NCI-H345 treated with DMSO at 0.1 percent for 48 hours (cell line): ENCODE measurements at regions not wholly inside any gene's neighbourhood (a gene's known extent, or its start where the extent isn't known, plus 50 kb on each side); places are given as distances from the start of the nearest gene placed in this dataset.
A peak's percentile ranks its signal among the peaks of the same experiment; 100 is the strongest.

Source experiments
- DNase-seq: peaks from one replicate; lab custom pipeline; 2025; ENCODE audit not compliant: unreplicated experiment; lab: John Stamatoyannopoulos, UW

GRCh38 chr5:116389601-116390000 lies 185.0 kb downstream of the SEMA6A start:
- no peak for DNase-seq

- no peak for DNase-seq
Observed at GRCh38 chr5:116388564-116389258, 185.9 kb downstream of the SEMA6A start.

GRCh38 chr5:116387738-116388137 lies 186.9 kb downstream of the SEMA6A start:
- DNase-seq = no peak

- no peak for DNase-seq
Observed at GRCh38 chr5:116386633-116387032, 188.0 kb downstream of the SEMA6A start.

GRCh38 chr5:116382874-116383266 lies 191.8 kb downstream of the SEMA6A start:
- no peak for DNase-seq

GRCh38 chr5:116382032-116382873 lies 192.4 kb downstream of the SEMA6A start:
- DNase-seq = no peak

GRCh38 chr5:116381201-116381600 lies 193.4 kb downstream of the SEMA6A start:
- DNase-seq = no peak

GRCh38 chr5:116380621-116381020 lies 194.0 kb downstream of the SEMA6A start:
- DNase-seq = no peak

- no peak for DNase-seq
Observed at GRCh38 chr5:116379306-116379705, 195.3 kb downstream of the SEMA6A start.

- peak; percentile 40 for DNase-seq
Observed at GRCh38 chr5:116378777-116379121, 195.9 kb downstream of the SEMA6A start.

GRCh38 chr5:116378007-116378776 lies 196.4 kb downstream of the SEMA6A start:
- DNase-seq = peak; percentile 40

- no peak for DNase-seq
Observed at GRCh38 chr5:116377276-116378006, 197.2 kb downstream of the SEMA6A start.

- DNase-seq = no peak
Observed at GRCh38 chr5:116375926-116376325, 198.7 kb downstream of the SEMA6A start.

GRCh38 chr5:116374434-116374852 lies 200.2 kb downstream of the SEMA6A start:
- DNase-seq = no peak

- no peak for DNase-seq
Observed at GRCh38 chr5:116372931-116373597, 201.6 kb downstream of the SEMA6A start.

- no peak for DNase-seq
Observed at GRCh38 chr5:116371935-116372334, 202.7 kb downstream of the SEMA6A start.

GRCh38 chr5:116371431-116371830 lies 203.2 kb downstream of the SEMA6A start:
- DNase-seq = no peak

GRCh38 chr5:116370886-116371285 lies 203.7 kb downstream of the SEMA6A start:
- DNase-seq = no peak

GRCh38 chr5:116370149-116370548 lies 204.5 kb downstream of the SEMA6A start:
- no peak for DNase-seq

GRCh38 chr5:116365006-116365496 lies 209.6 kb downstream of the SEMA6A start:
- no peak for DNase-seq
